Spleen (tissue), 7 donors: ENCODE measurements at regions not wholly inside any gene's neighbourhood (a gene's known extent, or its start where the extent isn't known, plus 50 kb on each side); places are given as distances from the start of the nearest gene placed in this dataset.

Experiments
- CTCF ChIP-seq, 11 experiments: fragments of 200-600 bp in 7 of 11; fragments of 450-650 bp in 4 of 11; sonication (generic) in 4 of 11; IDR thresholded peaks in 8 of 11; conservative IDR thresholded peaks in 3 of 11; 1 replicate in 7 of 11; 2 replicates in 4 of 11; pipeline versions ENCODE4 v1.4.0 to v1.8.0; 2016 to 2021; ENCODE audit warnings: antibody characterized with exemption in 11 of 11, inconsistent platforms in 4 of 11, mild to moderate bottlenecking in 1 of 11
- POLR2A ChIP-seq, 3 donors: fragments of 450-650 bp; IDR thresholded peaks; one replicate each; pipeline ENCODE4 v1.5.1; 2017; ENCODE audit warnings: antibody characterized with exemption in 3 of 3, mild to moderate bottlenecking in 1 of 3
- POLR2AphosphoS5 ChIP-seq, 3 donors: sonication (generic); formaldehyde crosslinking; IDR thresholded peaks; one replicate each; pipeline ENCODE4 v1.5.1; 2017; ENCODE audit warnings: antibody characterized with exemption in 3 of 3
- donor health status: DM: no; HTN: no; CAD: no; lungs with moderate emphysema.
- donor health status: DM: no; HTN: no; CAD: no.
- donor health status: DM: no; HTN: no; CAD: no.

GRCh38 chr5:122683631-122684030 is 91.2 kb upstream of the SNX2 start:
- TF ChIP-seq CTCF (IDR thresholded peaks at IDR 0.05 in 8 of 11, conservative IDR thresholded peaks at IDR 0.05 in 3 of 11) (no peak), POLR2A (IDR thresholded peaks at IDR 0.05) (no peak), POLR2AphosphoS5 (IDR thresholded peaks at IDR 0.05) (no peak)
